Ishikawa (cell line): ENCODE measurements at regions not wholly inside any gene's neighbourhood (a gene's known extent, or its start where the extent isn't known, plus 50 kb on each side); places are given as distances from the start of the nearest gene placed in this dataset.

Experiments
- CEBPB ChIP-seq: IDR thresholded peaks from 2 replicates; pipeline ENCODE4 v1.6.1; 2012
- CREB1 ChIP-seq: IDR thresholded peaks from 2 replicates; pipeline ENCODE4 v1.6.1; 2012; ENCODE audit warnings: low read depth
- EGR1 ChIP-seq: IDR thresholded peaks from 2 replicates; pipeline ENCODE4 v1.6.1; 2012
- EP300 ChIP-seq: IDR thresholded peaks from 2 replicates; pipeline ENCODE4 v1.6.1; 2012; ENCODE audit warnings: borderline replicate concordance
- FOXM1 ChIP-seq: IDR thresholded peaks from 2 replicates; pipeline ENCODE4 v1.6.1; 2012; ENCODE audit warnings: low read depth, borderline replicate concordance
- NFIC ChIP-seq: IDR thresholded peaks from 2 replicates; pipeline ENCODE4 v1.6.1; 2012
- RAD21 ChIP-seq: IDR thresholded peaks from 2 replicates; pipeline ENCODE4 v1.6.1; 2012; ENCODE audit warnings: low read depth
- TAF1 ChIP-seq: IDR thresholded peaks from 2 replicates; pipeline ENCODE4 v1.6.1; 2012; ENCODE audit warnings: low read depth, mild to moderate bottlenecking
- TCF12 ChIP-seq: IDR thresholded peaks from 2 replicates; pipeline ENCODE4 v1.6.1; 2012; ENCODE audit warnings: low read depth
- TEAD4 ChIP-seq: IDR thresholded peaks from 2 replicates; pipeline ENCODE4 v1.6.1; 2012
- YY1 ChIP-seq: IDR thresholded peaks from 2 replicates; pipeline ENCODE4 v1.6.1; 2012; ENCODE audit warnings: low read depth
- ZBTB7A ChIP-seq: IDR thresholded peaks from 2 replicates; pipeline ENCODE4 v1.6.1; 2012; ENCODE audit warnings: low read depth
- TF ChIP-seq, protein P1 (sequence below): IDR thresholded peaks from 2 replicates; pipeline ENCODE4 v1.6.1; 2012; ENCODE audit warnings: low read depth, mild to moderate bottlenecking
- TF ChIP-seq, protein P2 (sequence below): IDR thresholded peaks from 2 replicates; pipeline ENCODE4 v1.6.1; 2012
- TF ChIP-seq, protein P3 (sequence below): IDR thresholded peaks from 2 replicates; pipeline ENCODE4 v1.6.1; 2012

DNA sequence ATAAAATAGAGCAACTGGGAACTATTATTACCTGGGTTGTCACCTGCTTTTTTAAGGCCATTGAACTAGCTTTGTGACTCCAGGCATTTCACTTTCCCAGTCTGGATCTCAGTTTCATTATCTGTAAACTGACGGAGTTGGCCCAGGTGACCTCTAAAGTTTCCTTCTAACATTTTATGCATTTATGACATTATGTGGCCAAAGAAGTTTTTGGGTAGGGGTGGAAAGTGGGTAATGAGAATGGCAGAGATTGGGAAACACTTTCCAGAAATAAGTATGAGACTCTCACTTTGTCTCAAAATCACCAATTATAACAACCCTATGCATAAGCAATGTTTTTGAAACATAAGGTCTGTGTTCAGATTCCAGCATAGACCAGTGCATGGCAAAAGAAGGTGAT is 99.1 kb upstream of the ARHGEF3 start:
- TF ChIP-seq EGR1 (no peak), ZBTB7A (no peak), TAF1 (no peak), RAD21 (no peak), NFIC (no peak), FOXM1 (no peak), TCF12 (no peak), CEBPB (no peak), YY1 (no peak)
- TF ChIP-seq, protein P1, sequence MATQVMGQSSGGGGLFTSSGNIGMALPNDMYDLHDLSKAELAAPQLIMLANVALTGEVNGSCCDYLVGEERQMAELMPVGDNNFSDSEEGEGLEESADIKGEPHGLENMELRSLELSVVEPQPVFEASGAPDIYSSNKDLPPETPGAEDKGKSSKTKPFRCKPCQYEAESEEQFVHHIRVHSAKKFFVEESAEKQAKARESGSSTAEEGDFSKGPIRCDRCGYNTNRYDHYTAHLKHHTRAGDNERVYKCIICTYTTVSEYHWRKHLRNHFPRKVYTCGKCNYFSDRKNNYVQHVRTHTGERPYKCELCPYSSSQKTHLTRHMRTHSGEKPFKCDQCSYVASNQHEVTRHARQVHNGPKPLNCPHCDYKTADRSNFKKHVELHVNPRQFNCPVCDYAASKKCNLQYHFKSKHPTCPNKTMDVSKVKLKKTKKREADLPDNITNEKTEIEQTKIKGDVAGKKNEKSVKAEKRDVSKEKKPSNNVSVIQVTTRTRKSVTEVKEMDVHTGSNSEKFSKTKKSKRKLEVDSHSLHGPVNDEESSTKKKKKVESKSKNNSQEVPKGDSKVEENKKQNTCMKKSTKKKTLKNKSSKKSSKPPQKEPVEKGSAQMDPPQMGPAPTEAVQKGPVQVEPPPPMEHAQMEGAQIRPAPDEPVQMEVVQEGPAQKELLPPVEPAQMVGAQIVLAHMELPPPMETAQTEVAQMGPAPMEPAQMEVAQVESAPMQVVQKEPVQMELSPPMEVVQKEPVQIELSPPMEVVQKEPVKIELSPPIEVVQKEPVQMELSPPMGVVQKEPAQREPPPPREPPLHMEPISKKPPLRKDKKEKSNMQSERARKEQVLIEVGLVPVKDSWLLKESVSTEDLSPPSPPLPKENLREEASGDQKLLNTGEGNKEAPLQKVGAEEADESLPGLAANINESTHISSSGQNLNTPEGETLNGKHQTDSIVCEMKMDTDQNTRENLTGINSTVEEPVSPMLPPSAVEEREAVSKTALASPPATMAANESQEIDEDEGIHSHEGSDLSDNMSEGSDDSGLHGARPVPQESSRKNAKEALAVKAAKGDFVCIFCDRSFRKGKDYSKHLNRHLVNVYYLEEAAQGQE: no peak
- TF ChIP-seq, protein P2, sequence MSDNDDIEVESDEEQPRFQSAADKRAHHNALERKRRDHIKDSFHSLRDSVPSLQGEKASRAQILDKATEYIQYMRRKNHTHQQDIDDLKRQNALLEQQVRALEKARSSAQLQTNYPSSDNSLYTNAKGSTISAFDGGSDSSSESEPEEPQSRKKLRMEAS: no peak
- TF ChIP-seq, protein P3, sequence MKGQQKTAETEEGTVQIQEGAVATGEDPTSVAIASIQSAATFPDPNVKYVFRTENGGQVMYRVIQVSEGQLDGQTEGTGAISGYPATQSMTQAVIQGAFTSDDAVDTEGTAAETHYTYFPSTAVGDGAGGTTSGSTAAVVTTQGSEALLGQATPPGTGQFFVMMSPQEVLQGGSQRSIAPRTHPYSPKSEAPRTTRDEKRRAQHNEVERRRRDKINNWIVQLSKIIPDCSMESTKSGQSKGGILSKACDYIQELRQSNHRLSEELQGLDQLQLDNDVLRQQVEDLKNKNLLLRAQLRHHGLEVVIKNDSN: no peak

DNA sequence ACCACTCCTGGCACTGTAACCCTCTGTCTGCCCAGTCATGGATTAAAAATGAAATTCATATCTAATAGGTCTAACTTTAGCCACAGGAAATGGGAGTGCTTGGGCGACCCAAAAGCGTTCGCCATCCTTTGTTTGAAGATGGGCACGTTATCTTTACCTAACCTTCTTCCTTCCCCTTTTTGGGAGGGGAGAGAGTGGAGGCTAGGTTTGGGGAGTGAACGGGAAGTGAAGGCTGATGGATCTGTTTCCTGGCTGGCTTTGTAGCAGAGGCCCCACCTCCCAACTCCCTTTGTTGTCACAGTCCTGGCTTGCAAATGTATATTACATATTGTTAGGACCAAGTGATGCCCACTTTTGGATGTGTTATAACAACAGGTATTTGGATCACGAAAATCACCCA is 98.1 kb upstream of the ARHGEF3 start:
- TF ChIP-seq NFIC (no peak), ZBTB7A (no peak), CEBPB (no peak), EP300 (no peak), TEAD4 (no peak), RAD21 (no peak), EGR1 (no peak), TCF12 (no peak)
- TF ChIP-seq, protein P3: no peak
- TF ChIP-seq, protein P1: no peak

DNA sequence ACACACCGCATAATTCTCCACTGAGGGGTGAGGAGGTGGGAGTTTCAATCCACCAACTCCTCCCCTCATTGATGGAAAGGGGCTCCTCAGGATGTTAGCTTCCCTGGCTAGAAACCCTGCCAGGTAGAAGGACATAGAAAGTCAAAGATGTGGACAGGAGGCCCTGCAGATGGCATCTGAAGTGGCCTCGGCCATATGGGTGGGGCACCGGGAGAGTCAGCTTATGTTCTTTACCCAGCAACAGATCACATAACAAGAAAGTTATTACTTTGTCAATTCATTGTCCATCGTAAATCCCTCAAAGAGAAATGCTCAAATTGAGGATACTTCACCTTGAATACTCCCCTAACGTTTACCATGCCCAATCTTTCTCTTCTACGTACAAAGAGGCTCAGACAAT is 97.3 kb upstream of the ARHGEF3 start:
- TF ChIP-seq EP300: no peak
- no peak for TF ChIP-seq NFIC
- no peak for TF ChIP-seq CEBPB
- TF ChIP-seq, protein P2: no peak
- TF ChIP-seq, protein P1: no peak
- no peak for TF ChIP-seq TAF1
- TF ChIP-seq CREB1: no peak
- TF ChIP-seq TEAD4: no peak
- no peak for TF ChIP-seq TCF12
- no peak for TF ChIP-seq EGR1
- no peak for TF ChIP-seq RAD21
- no peak for TF ChIP-seq ZBTB7A
- TF ChIP-seq, protein P3: no peak
- no peak for TF ChIP-seq YY1
- TF ChIP-seq FOXM1: no peak

DNA sequence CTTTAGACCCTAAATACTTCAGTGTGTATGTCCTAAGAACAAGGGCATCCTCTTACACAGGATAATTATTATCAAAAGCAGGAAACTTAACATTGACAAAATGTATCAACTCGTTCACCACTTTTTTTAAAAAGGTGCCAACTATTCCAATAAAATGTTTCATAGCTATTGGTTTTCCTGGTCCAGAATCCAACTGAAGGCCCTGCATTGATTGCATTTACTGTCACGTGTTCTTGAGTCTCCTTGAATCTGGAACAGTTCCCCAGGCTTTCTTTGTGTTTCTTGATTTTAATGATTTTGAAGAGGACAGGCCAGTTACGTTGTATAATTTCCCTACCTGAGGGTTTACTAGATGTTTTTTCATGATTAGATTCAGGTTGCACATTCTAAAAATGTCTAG is 94.6 kb upstream of the ARHGEF3 start:
- TF ChIP-seq RAD21 (no peak), TCF12 (no peak), ZBTB7A (no peak), CREB1 (no peak), FOXM1 (no peak), EGR1 (no peak), CEBPB (no peak), EP300 (no peak), YY1 (no peak), TEAD4 (no peak), TAF1 (no peak), NFIC (no peak)
- TF ChIP-seq, protein P1: no peak
- TF ChIP-seq, protein P2: no peak
- TF ChIP-seq, protein P3: no peak
